HPDE6-E6E7 (cell line): ENCODE measurements at regions not wholly inside any gene's neighbourhood (a gene's known extent, or its start where the extent isn't known, plus 50 kb on each side); places are given as distances from the start of the nearest gene placed in this dataset.
"Not testable (repeated sequence)": the region's sequence is repeated elsewhere in the genome, so short reads cannot be mapped to it uniquely, and the experiment has no call there.

Experiments
- DNase-seq: peaks from one replicate; pipeline ENCODE4 v3.0.0; 2011; ENCODE audit warnings: missing footprints; ENCODE audit errors: extremely low spot score

DNA sequence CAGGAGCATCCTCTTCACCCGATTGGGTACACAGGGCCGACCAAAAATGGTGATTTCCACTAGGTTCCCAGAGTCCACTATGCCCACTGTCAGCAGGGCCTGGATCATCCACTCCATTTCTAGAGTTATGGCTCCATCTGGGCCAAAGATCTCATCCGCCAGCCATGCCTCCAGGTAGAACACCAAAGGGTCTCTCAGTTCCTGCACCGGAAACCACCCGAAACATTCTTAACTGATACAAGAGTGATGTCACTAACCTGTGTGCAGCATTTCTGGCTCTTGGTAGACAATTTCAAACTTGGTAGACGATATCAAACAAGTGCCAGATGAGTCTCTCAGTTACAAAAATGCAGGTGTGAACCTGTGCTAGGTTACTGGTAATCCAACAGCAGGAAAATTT is 306.1 kb downstream of the BCOR start:
- DNase-seq, result no peak

DNA sequence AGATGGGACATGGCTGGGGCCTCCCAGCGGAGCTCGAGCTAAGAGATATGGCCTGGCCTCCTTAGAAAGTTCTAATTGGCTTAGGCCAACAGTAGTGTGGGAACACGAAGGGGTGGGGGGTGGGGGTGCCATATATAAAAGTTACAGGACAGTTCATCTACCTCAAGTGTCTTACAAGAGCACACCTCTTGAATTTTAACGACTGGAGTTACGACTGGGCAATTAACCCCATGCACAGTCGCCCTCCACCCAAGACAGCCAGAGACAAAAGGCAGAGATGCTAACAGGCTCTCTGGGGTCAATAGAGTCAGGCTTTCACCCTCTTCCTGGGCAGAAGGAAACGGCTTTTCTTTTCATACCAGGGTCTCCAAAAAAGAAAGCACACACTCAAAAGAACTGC is 302.2 kb downstream of the BCOR start:
- DNase-seq, result no peak

DNA sequence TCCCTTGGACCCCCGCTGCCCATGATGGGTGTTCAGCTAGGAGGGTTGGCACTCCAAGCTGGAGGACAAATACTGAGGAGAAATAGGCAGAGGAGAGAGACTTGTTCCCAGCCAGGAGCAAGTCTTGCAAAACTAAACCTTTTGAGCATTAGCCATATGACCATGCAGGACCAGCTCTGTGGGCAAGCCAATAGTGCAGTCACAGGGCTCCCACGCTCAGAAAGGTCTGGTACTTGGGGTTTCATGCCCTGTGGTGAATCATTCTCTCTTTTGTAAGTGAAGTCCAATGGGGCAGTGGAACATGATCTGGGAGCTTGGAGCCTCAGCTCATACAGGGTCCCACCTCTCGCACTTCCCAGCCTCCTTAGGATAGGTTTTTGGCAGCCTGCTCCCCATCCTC is 300.9 kb downstream of the BCOR start:
- DNase-seq, result no peak

DNA sequence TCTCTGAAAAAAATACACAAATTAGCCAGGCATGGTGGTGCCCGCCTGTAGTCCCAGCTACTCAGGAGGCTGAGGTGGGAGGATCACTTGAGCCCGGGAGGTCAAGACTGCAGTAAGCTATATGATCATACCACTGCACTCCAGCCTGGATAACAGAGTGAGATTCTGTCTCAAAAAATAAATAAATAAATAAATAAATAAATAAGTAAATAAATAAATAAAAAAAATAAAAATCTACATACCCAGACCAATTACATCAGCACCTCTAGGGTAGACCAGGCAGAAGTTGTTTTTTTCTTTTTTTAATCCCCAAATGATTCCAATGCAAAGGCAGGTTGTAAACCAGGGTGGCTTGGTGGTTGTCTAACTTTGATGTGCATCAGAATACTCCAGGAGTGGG is 299.3 kb downstream of the BCOR start:
- DNase-seq, result not testable (repeated sequence)

DNA sequence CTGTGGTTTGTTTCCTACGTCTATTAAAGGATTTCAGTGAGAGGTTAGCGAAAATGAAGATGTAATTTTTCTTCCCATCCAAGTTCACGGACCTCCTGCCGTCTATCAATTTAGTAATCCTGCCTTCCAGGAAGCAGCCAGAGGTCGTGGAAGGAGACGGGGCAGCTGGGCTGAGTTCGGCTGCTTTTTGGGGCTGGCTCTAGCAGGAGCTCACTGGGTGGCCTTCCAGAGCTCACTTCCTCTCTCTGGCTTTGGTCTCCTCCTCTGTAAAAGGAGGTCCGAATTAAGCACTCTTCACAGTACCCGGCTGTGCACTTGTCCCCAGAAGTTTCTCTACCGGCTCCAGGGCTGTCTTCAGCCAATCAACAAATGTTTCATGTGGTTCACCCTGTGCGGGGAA is 295.4 kb downstream of the BCOR start:
- no peak for DNase-seq

GRCh38 chrX:39802908-39803307 is 294.9 kb downstream of the BCOR start:
- no peak for DNase-seq

DNA sequence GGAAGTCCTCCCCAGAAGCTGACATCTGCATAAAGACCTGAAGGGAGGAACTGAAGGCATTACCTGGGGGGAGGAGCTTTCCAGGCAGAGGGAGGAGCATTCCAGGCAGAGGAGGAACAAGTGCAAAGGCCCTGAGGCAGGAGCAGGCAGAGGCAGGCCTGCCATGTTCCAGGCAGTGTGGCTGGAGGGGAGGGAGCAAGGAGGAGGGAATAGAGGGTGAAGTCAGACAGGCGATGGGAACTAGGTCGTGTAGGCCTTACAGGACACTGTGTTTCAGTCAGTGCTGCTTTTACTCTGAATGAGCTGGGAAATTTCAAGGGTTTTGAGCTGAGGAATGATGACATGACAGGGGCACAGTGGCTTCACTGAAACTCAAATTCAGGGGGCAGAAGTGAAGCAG is 292.7 kb downstream of the BCOR start:
- DNase-seq, result no peak

GRCh38 chrX:39805825-39806224 is 291.9 kb downstream of the BCOR start:
- no peak for DNase-seq

DNA sequence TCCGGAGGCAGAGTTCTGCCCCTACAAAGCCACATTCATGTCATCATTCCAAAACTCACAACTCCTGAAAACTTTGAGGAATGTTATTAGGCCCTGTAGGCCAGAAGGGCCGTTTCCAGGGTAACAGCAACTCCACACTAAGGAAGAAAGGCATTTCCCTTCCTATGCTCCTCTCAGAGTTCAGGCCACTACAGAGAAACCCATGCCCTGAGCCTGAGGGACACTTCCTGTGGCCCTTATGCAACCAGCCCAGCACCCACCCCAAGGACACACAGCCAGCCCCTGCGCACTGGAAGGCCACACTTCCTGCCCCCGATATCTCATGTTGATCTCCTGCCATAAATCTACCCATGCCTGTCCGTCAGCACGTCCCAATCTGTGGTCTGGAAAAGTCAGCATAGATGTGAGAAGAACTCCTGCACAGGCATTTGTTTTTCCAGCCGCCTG is 289.3 kb downstream of the BCOR start:
- no peak for DNase-seq

- DNase-seq, result peak; percentile 14
Observed at GRCh38 chrX:39809331-39809730, 288.4 kb downstream of the BCOR start.

GRCh38 chrX:39810901-39811300 is 286.9 kb downstream of the BCOR start:
- DNase-seq, result no peak

DNA sequence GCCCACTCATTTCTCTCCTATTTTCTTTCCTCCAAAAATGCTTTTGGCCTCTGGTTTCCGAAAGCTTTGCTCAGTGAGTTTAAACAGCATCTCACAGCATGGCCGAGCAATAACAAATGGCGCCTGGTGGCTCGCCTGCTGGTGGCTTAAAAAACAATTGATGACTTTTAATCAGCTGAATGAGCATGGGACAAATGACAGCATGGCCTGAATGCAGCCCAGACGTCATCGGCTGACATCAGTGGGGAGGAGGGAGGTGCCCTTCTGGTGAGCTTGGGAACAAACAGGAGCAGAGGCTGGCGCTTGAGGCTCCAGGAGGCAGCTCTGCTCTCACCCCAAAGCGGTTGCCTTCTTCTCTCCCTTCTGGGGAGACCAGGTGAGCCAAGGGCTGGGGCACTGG is 286.4 kb downstream of the BCOR start:
- DNase-seq, result no peak

GRCh38 chrX:39813631-39814277 is 284.0 kb downstream of the BCOR start:
- no peak for DNase-seq

- no peak for DNase-seq
Observed at GRCh38 chrX:39814391-39814790, 283.4 kb downstream of the BCOR start.

GRCh38 chrX:39815631-39816030 is 282.1 kb downstream of the BCOR start:
- no peak for DNase-seq

DNA sequence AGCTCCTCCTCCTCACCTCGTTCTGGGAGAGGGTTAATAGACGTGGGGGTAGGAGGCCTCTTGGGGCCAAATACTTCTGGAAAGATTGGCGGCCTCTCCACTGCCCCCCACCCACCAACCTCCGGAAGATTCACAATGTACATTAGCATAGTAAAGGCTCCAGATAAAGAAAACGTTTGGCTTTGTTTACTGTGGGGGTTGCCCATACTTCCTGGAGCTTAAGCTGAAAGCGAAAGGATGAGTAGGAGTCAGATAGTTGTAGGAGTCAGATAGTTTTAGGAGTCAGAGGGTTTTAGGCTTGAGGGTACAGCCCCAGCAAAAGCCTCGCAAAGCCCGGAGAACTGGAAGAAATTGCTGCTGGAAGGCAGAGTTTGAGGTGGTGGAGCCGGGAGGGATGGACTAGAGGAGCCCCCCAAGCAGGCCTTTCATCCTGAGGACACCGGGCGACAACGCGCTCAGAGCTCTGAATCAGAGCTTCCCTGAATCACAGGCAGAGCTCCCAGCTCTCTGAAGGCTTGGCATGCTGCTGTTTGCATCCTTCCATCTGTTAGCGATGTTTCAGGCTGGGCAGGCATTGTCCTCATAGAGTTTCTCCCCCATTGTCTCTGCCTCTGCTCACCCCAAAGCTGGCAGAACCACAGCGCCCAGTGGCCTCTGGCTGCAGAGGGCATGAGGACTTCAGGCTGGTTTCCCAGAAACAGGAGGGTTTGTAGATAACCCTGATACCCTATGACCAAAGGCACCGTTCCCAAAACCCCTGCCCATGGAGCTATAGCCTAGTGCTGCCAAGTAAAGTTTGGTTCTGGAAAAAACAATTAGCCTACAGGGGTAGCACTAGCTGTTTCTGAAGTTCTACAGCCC is 280.7 kb downstream of the BCOR start:
- DNase-seq, result no peak

GRCh38 chrX:39817754-39818470 is 279.8 kb downstream of the BCOR start:
- no peak for DNase-seq

GRCh38 chrX:39818750-39819149 is 279.0 kb downstream of the BCOR start:
- DNase-seq, result no peak

DNA sequence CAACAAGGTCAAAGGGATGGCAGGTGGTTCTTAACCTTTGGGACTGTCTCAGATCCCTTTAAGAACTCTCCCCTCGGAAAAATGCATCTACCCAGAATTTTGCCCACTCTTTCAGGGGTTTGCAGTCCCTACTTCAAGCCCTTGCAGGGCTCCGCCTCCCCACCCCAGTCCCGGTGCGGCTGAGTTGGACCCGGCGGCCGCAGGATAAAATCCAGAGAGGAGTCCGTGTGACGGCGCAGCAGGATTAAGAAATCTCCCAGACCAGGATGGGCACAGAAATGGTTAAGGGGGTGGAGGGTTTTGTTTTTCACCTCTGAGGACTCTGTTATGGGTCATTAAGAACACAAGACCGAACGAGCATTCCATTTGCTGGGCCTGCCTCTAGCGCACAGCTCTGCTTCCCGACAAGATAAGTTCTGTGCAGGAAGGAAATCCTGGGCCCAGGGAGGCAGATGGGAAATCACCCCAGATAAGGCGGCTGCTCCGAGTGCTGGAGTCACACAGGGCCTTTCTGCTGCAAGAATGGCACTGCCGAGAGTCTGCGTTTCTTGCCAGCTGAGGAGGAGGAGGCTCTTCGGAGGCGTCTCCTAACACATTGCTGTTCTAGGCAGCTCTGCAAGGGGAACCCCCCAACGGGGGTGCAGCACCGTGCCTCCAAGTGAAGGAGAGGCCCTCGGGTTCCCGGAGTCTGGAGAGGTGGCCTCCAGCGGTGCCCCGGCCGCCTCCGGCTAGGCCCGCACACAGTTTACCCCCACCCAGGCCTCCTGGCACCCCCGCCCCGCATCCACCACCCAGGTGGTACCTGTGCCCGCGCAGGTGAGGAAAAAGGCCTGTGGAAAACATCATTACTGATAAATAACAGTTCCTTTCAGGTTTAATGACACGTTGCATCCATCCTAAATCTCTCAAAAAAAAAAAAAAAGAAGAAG is 277.6 kb downstream of the BCOR start:
- no peak for DNase-seq

DNA sequence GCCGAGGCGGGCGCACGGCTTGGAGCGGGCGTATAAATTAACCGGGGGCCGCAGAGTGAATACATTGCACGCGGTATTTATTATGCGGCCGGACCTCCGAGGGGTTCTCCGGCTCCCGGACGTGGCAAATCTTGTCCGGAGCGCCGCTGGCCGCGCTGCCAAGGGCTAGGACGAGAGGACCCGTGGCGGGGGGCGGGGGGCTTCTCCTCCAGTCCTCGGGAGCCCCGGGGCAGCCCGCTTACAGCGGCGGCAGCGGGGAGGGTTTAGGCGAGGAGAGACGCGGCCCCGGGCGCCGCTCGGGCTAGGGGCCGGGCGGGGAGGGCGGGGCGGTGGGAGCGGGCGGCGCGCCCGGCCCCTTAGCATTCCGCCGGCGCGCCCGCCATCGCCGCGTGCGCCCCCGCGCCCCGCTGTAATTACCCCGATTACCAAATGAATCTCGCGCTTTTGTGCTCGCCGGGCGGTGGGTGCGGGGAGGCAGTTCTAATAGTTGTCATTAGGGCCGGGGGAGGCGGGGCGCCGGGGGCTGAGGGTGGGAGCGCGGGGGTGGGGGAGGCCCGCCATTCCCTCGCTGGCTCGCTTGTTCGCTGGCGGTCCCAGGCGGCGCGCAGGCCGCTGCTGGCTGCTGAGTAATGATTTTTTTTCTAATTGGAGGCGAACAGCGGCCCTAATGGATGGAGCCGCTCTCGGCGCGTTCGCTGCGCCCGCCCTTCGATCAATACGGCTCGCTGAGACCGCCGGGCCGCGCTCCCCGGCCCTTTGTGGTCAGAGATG is 276.6 kb downstream of the BCOR start:
- DNase-seq, result no peak

GRCh38 chrX:39821709-39822095 is 276.1 kb downstream of the BCOR start:
- no peak for DNase-seq
